B cell (primary cell): ENCODE measurements at regions not wholly inside any gene's neighbourhood (a gene's known extent, or its start where the extent isn't known, plus 50 kb on each side); places are given as distances from the start of the nearest gene placed in this dataset.

ENCODE experiments used
- CTCF ChIP-seq: fragments of 200-600 bp; IDR thresholded peaks from one replicate; pipeline ENCODE4 v1.8.0; 2022; ENCODE audit warnings: antibody characterized with exemption, mild to moderate bottlenecking
- EZH2 ChIP-seq: IDR thresholded peaks from 2 replicates; pipeline ENCODE4 v1.6.1; 2012; ENCODE audit warnings: borderline replicate concordance, low read depth, mild to moderate bottlenecking, moderate library complexity, low read length; ENCODE audit not compliant: insufficient read depth, poor library complexity, severe bottlenecking

DNA sequence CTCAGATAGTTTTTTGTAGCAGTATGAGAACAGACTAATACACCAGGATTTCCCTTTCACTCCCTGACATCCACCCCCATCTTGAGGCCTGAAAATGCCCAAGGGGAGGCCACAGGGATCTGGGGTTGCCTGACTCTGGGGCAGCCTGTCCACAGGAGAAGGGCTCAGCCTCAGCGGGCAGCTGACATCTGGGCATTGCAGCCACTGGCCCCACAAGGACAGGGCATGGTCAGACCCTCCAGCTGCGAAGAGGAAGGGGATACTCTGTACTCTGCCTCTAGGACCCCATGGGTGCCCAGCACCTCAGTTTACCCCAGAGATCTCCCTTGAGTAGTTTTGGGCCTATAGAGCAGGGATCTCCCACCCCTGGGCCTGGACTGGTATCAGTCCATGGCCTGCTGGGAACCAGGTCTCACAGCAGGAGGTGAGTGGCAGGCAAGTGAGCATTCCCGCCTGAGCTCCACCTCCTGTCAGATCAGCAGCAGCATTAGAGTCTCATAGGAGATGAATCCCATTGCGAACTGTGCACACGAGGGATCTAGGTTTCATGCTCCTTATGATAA is 138.9 kb downstream of the HMX1 start:
- TF ChIP-seq CTCF: no peak
- no peak for TF ChIP-seq EZH2
